ENCODE measurements at regions not wholly inside any gene's neighbourhood (a gene's known extent, or its start where the extent isn't known, plus 50 kb on each side); places are given as distances from the start of the nearest gene placed in this dataset.
"Not testable (repeated sequence)": the region's sequence is repeated elsewhere in the genome, so short reads cannot be mapped to it uniquely, and the experiment has no call there.

DNA sequence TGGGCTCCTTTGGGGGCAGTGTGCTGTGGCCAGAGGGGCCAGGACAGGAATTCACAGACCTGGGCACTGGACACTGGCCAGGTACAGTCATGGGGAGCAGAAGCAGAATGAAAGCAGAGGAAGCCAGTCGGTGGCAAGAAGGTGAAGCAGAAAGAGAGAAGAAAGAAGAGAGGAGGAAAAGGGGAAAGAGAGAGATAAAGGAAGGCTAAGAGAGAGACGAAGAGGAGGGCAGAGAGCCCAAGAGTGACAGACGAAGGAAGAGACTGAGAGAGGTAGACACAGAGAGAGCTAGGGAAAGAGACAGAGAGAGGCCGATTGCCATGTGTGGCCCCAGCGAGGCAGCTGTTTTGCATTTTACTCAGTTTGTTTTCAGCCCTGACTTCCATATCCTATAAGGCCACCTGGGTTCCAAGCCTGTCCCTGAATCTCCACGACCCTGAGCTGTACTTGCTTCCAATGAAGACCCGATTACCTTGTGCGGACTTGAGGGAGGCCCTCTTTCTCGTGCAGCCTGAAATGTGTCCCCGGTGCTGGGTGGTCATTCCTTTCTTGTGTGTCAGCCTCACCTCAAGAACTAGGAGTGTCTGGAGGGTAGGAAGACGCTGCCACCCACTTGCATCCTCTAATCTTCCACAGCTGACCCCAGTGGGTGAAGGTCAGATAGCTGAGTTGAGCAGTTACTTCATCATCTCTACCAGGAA lies 73.9 kb downstream of the LSM3 start:
- DNase-seq (ENCODE audit: low spot score): no peak

- DNase-seq (ENCODE audit: low spot score): no peak
Measured at GRCh38 chr3:14253022-14253706, 74.5 kb downstream of the LSM3 start.

GRCh38 chr3:14253707-14254382 lies 75.2 kb downstream of the LSM3 start:
- no peak for DNase-seq (ENCODE audit: low spot score)

DNA sequence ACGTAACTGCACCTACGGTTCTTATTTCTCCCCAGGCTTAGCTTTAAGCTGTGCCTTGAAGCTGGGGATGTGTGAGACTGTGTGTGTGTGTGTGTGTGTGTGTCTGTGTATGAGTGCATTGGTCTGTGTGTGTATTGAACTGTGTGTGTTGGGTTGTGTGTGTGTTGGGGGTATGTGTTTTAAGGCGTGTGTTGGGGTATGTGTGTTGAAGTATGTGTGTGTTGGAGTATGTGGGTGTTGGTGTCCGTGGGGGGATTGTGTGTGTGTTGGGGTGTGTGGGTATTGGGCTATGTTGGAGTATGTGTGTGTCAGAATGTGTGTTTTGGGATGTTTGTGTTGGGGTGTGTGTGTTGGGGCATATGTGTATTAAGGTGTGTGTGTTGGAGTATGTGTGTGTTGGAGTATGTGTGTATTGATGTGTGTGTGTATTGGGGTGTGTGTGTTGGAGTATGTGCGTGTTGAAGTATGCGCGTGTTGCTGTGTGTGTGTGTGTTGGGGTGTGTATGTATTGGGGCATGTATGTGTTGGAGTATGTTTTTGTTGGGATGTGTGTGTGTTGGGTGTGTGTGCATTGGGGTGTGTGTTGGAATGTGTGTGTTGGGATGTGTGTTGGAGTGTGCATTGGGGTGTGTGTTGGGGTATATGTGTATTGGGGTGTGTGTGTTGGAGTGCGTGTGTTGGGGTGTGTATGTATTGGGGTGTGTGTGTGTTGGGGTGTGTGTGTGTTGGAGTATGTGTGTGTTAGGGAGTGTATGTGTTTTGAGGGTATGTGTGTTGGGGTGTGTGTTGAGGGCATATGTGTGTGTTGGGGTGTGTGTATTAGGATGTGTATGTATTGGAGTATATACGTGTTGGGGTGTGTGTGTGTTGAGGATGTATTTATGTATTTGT lies 76.4 kb downstream of the LSM3 start:
- no peak for DNase-seq (ENCODE audit: low spot score)

DNA sequence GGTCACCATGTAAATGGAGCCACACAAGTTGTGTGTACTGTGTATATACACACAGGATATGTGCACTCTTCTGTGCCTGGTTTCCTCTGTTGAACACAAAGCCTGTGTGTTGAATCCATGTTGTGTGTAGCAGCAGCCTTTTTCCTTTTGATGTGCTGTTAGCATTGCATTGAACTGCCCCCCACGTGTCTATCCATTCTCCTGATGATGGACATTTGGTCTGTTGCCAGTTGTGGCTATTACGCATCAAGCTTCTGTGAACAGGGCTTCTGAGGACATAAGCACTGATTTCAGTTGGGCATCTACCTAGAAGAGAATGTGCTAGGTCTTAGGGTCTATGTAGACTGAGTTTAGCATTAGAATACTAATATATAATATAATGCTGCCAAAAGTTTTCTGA lies 77.4 kb downstream of the LSM3 start:
- DNase-seq (ENCODE audit: low spot score): no peak

DNA sequence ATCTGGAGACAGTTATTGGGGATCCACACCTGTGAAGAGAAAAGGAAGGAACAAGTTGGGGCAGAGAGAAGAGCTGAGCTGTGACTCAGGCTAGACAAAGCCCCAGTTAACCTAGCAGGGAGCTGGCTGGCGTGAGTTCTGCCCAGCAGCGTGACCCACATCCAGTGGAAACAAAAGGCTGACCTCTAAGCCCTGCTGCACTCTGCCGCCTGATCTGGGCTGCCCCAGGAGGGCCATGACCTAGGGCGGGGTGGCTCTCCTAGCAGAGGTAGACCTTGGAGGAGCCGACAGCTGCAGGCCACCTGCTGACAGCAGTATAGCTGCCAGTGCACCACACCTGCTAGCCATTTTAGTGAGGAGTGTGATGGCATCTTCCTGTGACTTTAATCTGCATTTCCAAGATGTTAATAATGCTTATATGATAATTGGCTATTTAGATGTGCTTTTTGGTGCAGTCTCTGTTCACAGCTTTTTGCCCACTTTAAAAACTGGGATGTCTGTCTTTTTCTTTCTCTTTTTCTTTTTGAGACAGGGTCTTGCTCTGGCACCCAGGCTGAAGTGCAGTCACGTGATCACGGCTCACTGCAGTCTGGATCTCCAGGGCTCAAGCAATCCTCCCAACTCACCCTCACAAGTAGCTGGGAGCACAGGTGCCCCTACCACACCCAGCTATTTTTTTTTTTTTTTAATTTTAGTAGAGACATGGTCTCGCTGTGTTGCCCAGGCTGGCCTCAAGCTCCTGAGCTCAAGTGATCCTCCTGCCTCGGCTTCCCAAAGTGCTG lies 78.1 kb downstream of the LSM3 start:
- DNase-seq (ENCODE audit: low spot score): no peak

GRCh38 chr3:14258906-14259904 lies 80.6 kb downstream of the LSM3 start:
- no peak for DNase-seq (ENCODE audit: low spot score)

- DNase-seq (ENCODE audit: low spot score): no peak
Measured at GRCh38 chr3:14260463-14260862, 81.8 kb downstream of the LSM3 start.

GRCh38 chr3:14261229-14261628 lies 82.6 kb downstream of the LSM3 start:
- peak; percentile 77 for DNase-seq (ENCODE audit: low spot score)

DNA sequence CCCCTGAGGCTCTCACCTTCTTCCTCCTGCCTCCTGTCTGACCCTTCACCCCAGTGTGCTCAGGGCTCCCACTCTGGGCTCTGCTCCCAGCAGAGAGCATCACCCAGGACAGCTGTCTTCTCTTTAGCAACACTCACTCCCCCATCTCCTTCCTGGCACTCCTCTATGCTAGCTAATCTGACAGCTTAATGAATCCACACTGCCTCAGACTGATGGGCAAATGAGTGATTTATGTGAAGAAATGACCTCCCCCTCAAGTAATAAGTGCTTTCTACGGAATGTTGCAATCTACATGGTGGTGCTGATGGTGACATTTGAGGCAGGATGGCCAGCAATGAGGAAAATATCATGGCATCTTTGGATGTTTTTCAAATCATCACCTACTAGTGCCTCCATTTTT lies 83.6 kb downstream of the LSM3 start:
- DNase-seq (ENCODE audit: low spot score): no peak

DNA sequence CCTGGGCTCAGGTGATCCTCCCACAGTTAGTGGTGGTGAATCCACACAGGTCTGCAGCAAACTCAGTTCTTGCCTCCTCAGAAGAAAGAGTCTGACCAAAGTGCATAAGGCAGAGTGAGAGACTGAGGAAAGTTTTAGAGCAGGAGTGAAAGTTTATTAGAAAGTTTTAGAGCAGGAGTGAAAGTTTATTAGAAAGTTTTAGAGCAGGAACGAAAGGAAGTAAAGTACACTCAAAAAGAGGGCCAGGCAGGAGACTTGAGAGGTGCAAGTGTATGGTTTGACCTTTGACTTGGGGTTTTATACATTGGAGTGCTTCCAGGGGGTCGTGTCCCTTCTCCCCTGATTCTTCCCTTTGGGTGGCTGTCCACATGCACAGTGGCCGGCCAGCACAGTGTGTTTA lies 84.2 kb downstream of the LSM3 start:
- DNase-seq (ENCODE audit: low spot score): no peak

DNA sequence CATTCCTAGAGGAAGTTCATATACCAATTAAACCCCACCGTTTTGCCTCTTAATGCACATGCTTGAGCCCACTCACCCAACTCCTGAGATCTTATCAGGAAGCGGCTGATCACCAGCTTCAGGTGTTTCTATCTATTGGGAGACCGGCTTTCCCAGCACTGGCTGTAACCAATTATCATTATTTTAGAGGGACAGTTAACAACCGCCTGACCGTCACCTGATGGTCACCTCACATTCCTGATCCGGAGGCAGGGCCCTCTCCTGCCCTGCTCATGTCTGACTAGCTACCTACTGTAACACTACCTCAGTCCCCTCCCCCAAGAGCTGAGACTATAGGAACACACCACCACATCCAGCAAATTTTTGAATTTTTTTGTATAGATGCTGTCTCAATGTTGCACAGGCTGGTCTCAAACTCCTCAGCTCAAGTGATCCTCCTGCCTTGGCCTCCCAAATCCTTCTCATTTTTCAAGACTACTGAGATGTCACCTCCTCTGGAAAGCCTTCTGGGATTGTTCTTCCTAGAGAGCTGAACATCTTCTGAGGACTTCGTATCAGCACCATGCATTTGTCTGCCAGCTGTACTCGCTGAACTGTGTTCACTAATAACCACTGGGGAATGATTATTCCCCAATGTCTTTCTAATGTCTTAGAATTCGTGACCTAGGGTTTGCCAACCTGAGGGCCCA lies 84.8 kb downstream of the LSM3 start:
- no peak for DNase-seq (ENCODE audit: low spot score)

DNA sequence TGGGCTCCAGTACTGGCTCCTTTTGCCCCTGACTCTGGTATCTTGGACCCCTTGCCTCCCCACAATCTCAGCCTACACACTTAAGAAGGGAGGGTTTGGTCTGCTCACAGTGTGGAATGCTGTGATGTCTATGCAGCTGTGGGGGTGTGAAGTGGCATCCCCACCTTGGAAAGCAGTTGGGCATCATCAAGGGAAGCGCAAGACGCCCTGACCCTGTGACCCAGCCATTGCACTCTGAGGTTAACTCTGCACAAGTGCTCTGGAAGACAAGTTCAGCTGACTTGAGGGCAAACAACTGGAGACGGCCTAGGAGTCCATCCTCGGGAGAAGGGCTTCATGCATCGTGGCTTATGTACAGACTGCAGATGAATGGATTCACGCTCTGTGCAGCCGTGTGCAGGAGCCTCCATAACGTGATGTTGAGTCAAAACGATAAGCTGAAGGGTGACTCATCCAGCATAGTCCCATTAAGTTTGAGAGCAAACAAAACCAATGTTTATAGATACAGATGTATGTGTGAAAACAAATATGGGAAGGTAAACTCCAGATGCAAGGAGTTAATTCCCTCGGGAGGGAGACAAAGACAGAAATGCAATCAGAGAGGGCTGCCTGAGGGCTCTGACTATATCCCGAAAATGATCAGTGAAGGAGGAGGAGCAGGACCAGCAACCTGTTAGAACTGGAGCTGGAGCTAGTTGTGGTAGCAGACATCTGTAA lies 86.8 kb downstream of the LSM3 start:
- DNase-seq (ENCODE audit: low spot score): no peak

DNA sequence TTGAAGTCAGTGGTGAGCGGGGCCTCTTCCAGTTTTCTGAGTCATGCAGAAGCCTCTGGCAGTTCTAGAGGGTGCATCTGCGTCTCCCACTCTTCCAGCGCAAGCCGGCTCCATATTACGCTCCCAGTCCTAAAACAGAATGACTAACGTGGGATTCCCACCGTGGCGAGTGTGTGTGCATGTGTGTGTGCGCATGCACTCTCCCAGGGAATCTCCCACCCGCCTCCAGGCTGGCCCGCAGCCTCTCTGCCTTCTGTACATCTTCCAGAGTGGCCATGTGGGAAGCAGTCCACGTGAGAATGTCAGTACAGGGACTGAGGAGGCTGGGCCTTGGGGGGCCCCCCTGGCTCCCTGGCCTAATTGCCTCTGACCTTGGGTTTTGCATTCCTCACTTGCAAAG lies 87.7 kb downstream of the LSM3 start:
- DNase-seq (ENCODE audit: low spot score): peak; percentile 75

- DNase-seq (ENCODE audit: low spot score): no peak
Measured at GRCh38 chr3:14267976-14268375, 89.4 kb downstream of the LSM3 start.

DNA sequence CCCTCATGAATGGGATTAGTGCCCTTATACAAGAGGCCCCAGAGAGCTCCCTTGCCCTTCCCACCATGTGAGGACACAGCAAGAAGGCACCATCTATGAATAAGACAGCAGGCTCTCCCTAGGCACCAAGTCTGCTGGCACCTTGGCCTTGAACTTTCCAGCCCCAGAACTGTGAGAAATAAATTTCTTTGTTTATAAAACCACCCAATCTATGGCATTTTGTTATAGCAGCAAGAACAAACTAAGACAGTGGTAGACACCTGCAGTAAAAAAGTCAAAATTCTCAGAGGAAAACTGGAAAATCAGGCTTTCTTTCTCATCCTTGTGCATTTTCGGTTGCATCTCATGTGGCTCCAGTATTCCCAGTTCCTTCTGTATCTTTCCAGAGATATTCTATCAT lies 90.3 kb downstream of the LSM3 start:
- DNase-seq (ENCODE audit: low spot score): no peak

DNA sequence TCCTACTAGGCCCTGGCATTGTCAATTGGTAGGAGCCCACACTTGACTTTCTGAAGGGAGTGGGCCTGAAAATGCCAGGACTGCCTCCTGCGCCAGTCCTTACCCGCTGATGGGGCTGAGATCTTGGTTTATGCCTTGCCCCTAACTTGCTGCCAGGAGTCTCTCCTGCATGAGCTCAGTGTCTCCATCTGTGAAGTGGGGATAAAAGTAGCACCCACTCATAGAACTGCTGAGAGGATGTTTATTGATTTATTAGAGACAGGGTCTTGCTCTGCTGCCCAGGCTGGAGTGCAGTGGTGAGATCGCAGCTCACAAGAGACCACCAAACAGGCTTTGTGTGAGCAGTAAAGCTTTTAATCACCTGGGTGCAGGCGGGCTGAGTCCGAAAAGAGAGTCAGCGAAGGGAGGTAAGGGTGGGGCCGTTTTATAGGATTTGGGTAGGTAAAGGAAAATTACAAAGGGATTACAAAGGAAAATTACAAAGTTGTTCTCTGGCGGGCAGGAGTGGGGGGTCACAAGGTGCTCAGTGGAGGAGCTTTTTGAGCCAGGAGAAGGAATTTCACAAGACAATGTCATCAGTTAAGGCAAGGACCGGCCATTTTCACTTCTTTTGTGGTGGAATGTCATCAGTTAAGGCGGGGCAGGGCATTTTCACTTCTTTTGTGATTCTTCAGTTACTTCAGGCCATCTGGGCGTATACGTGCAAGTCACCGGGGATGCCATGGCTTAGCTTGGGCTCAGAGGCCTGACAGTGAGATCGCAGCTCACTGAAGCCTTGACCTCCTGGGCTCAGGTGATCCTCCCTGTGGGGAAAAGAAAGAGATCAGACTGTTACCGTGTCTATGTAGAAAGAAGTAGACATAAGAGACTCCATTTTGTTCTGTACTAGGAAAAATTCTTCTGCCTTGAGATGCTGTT lies 93.7 kb downstream of the LSM3 start:
- not testable (repeated sequence) for DNase-seq (ENCODE audit: low spot score)

All from umbilical cord (tissue), 1 donor.